ENCODE measurements at regions not wholly inside any gene's neighbourhood (a gene's known extent, or its start where the extent isn't known, plus 50 kb on each side); places are given as distances from the start of the nearest gene placed in this dataset.

- no peak for DNase-seq
Measured at GRCh38 chr10:110442746-110443145, 55.0 kb upstream of the DUSP5 start.

- no peak for DNase-seq
Measured at GRCh38 chr10:110443239-110444003, 54.3 kb upstream of the DUSP5 start.

GRCh38 chr10:110444004-110444337 lies 53.7 kb upstream of the DUSP5 start:
- no peak for DNase-seq

- DNase-seq = no peak
Measured at GRCh38 chr10:110445871-110446270, 51.8 kb upstream of the DUSP5 start.

GRCh38 chr10:110446277-110446676 lies 51.4 kb upstream of the DUSP5 start:
- DNase-seq = no peak

- no peak for DNase-seq
Measured at GRCh38 chr10:110446954-110447608, 50.6 kb upstream of the DUSP5 start.

- no peak for DNase-seq
Measured at GRCh38 chr10:110447886-110448285, 49.8 kb upstream of the DUSP5 start.
